Fibroblast of the aortic adventitia (primary cell): ENCODE measurements at regions not wholly inside any gene's neighbourhood (a gene's known extent, or its start where the extent isn't known, plus 50 kb on each side); places are given as distances from the start of the nearest gene placed in this dataset.
A peak's percentile ranks its signal among the peaks of the same experiment; 100 is the strongest.
"Not testable (repeated sequence)": the region's sequence is repeated elsewhere in the genome, so short reads cannot be mapped to it uniquely, and the experiment has no call there.

Experiments used
- DNase-seq: peaks from one replicate; pipeline ENCODE4 v3.0.0-alpha.2; 2010; ENCODE audit warnings: low read depth
- H3K4me3 ChIP-seq: 2 replicates; pipeline ENCODE4 v1.5.1; 2011; ENCODE audit warnings: low read depth, mild to moderate bottlenecking, control low read depth, low read length, moderate library complexity
- TF ChIP-seq, protein P1 (sequence below): IDR thresholded peaks from 2 replicates; pipeline ENCODE4 v1.5.1; 2011; ENCODE audit warnings: mild to moderate bottlenecking, low read length, control low read depth, inconsistent platforms; ENCODE audit not compliant: insufficient read depth

DNA sequence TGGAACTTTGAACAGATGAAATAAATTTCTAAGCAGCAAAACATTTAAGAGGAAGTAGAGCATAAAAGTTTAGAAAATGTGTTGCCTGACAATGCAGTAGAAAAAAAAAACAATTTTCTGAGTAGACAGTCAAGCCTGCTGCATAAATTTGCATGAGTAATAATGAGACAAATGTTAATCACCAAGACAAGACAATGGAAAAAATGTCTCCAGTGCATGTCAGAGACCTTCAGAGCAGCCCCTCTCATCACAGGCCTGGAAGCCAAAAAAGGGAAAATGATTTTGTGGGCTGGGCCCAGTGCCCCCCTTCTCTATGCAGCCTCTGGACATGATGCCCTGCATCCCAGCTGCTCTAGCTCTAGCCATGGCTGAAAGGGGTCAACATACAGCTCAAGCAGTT is 204.6 kb downstream of the COX18 start:
- TF ChIP-seq, protein P1, sequence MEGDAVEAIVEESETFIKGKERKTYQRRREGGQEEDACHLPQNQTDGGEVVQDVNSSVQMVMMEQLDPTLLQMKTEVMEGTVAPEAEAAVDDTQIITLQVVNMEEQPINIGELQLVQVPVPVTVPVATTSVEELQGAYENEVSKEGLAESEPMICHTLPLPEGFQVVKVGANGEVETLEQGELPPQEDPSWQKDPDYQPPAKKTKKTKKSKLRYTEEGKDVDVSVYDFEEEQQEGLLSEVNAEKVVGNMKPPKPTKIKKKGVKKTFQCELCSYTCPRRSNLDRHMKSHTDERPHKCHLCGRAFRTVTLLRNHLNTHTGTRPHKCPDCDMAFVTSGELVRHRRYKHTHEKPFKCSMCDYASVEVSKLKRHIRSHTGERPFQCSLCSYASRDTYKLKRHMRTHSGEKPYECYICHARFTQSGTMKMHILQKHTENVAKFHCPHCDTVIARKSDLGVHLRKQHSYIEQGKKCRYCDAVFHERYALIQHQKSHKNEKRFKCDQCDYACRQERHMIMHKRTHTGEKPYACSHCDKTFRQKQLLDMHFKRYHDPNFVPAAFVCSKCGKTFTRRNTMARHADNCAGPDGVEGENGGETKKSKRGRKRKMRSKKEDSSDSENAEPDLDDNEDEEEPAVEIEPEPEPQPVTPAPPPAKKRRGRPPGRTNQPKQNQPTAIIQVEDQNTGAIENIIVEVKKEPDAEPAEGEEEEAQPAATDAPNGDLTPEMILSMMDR = no peak
- H3K4me3 ChIP-seq = no peak overlapping the region
- DNase-seq = no peak

DNA sequence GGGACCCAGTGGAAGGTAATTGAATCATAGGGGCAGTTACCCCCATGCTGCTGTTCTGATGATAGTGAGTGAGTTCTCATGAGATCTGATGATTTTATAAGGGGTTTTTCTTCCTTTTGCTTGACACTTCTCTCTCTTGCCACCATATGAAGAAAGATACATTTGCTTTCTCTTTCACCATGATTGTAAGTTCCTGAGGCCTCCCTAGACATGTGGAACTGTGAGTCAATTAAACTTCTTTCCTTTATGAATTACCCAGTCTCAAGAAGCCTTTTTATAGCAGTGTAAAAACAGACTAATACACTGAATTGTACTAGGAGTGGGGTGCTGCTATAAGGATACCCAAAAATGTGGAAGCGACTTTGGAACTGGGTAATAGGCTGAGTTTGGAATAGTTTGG is 205.2 kb downstream of the COX18 start:
- not testable (repeated sequence) for H3K4me3 ChIP-seq, DNase-seq

DNA sequence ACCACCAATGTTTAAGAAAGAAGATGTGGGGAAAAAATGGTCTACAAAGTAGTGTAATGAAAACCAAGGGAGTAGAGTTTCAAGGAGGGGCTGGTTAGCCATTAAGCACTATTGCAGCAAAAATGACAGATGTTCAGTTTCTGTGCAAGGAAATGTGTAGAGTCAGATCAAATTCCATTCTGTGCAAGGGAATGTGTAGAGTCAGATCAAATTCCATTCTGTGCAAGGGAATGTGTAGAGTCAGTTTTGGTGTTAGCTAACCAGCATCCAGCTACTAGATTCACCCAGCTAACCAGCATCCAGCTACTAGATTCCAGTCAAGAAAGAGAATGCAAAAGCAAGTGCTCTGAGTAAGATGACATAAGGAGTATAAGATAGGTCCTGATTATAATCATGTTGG is 208.8 kb downstream of the COX18 start:
- no peak overlapping the region for H3K4me3 ChIP-seq
- DNase-seq = peak; percentile 9
- TF ChIP-seq, protein P1 = no peak

GRCh38 chr4:72858328-72858727 is 211.2 kb downstream of the COX18 start:
- DNase-seq = peak; percentile 81
- no peak overlapping the region for H3K4me3 ChIP-seq
- TF ChIP-seq, protein P1 = no peak

DNA sequence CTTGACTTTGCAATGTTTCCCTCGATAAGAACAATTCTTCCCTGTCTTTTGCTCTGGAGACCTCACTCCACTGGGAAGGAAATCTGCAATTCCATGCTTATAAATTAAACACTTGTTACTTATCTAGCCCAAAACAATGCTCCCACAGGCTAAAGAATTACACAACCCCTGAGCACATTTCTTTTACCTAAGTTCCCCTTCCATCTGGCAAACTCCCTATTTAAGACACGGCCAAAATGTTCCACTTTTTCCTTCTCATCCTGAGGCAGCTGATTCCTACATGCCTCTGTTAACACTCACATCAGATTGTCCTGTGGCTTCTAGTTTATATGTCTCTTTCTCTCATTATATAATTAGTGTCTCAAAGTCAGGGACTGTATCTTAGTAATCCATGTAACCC is 211.7 kb downstream of the COX18 start:
- H3K4me3 ChIP-seq = no peak overlapping the region
- TF ChIP-seq, protein P1 = no peak
- DNase-seq = peak; percentile 82

DNA sequence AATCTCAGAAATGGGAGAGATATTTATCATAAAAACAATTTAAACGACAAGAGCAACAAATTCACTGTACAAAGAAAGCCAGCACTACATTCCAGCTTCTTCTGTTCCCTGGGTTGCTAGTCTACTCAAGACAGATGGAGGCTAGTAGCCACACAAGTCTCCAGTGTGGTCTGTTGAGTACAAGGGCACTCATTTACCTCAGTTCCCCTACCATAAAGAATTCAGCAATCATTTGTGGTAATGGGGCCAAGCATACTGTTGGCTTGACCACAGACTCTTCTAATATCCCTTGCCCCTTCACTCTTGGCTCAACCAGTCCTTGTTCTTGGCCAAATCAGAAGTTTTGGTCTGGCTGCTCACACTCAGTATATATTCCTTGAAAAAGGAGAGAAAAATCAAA is 212.3 kb downstream of the COX18 start:
- H3K4me3 ChIP-seq = no peak overlapping the region
- DNase-seq = no peak
- TF ChIP-seq, protein P1 = no peak

- no peak for DNase-seq
- H3K4me3 ChIP-seq = no peak overlapping the region
- TF ChIP-seq, protein P1 = no peak
Observed at GRCh38 chr4:72846280-72847111, 223.0 kb downstream of the COX18 start.
